GM19452 (cell line): ENCODE measurements at regions not wholly inside any gene's neighbourhood (a gene's known extent, or its start where the extent isn't known, plus 50 kb on each side); places are given as distances from the start of the nearest gene placed in this dataset.
"Not testable (repeated sequence)": the region's sequence is repeated elsewhere in the genome, so short reads cannot be mapped to it uniquely, and the experiment has no call there.

Experiments used
- ATAC-seq: cut with Tn5 transposase; IDR thresholded peaks from one replicate; pipeline ENCODE4 v1.9.1; 2021; ENCODE audit not compliant: unreplicated experiment

- not testable (repeated sequence) for ATAC-seq
Measured at GRCh38 chr14:25440382-25440781, 390.4 kb upstream of the STXBP6 start.

GRCh38 chr14:25436906-25437305 lies 387.0 kb upstream of the STXBP6 start:
- no peak for ATAC-seq

- ATAC-seq = no peak
Measured at GRCh38 chr14:25436288-25436875, 386.4 kb upstream of the STXBP6 start.

- ATAC-seq = no peak
Measured at GRCh38 chr14:25431211-25432076, 381.5 kb upstream of the STXBP6 start.

- no peak for ATAC-seq
Measured at GRCh38 chr14:25430808-25431207, 380.9 kb upstream of the STXBP6 start.

- no peak for ATAC-seq
Measured at GRCh38 chr14:25412998-25413397, 363.1 kb upstream of the STXBP6 start.

GRCh38 chr14:25411781-25412757 lies 362.1 kb upstream of the STXBP6 start:
- no peak for ATAC-seq

- ATAC-seq = no peak
Measured at GRCh38 chr14:25406818-25407217, 356.9 kb upstream of the STXBP6 start.

GRCh38 chr14:25400607-25401206 lies 350.8 kb upstream of the STXBP6 start:
- ATAC-seq = peak; percentile 88

GRCh38 chr14:25396128-25396527 lies 346.2 kb upstream of the STXBP6 start:
- no peak for ATAC-seq

- ATAC-seq = no peak
Measured at GRCh38 chr14:25394791-25395391, 344.9 kb upstream of the STXBP6 start.

- no peak for ATAC-seq
Measured at GRCh38 chr14:25394356-25394755, 344.4 kb upstream of the STXBP6 start.

GRCh38 chr14:25389948-25390347 lies 340.0 kb upstream of the STXBP6 start:
- ATAC-seq = no peak

- ATAC-seq = no peak
Measured at GRCh38 chr14:25381498-25381897, 331.6 kb upstream of the STXBP6 start.

- no peak for ATAC-seq
Measured at GRCh38 chr14:25375639-25376038, 325.7 kb upstream of the STXBP6 start.

GRCh38 chr14:25371068-25371467 lies 321.1 kb upstream of the STXBP6 start:
- ATAC-seq = no peak

GRCh38 chr14:25370057-25370456 lies 320.1 kb upstream of the STXBP6 start:
- not testable (repeated sequence) for ATAC-seq

- no peak for ATAC-seq
Measured at GRCh38 chr14:25358330-25358729, 308.4 kb upstream of the STXBP6 start.

GRCh38 chr14:25351269-25351668 lies 301.3 kb upstream of the STXBP6 start:
- no peak for ATAC-seq

GRCh38 chr14:25350802-25351201 lies 300.9 kb upstream of the STXBP6 start:
- no peak for ATAC-seq

- no peak for ATAC-seq
Measured at GRCh38 chr14:25350021-25350420, 300.1 kb upstream of the STXBP6 start.
